ENCODE measurements at regions not wholly inside any gene's neighbourhood (a gene's known extent, or its start where the extent isn't known, plus 50 kb on each side); places are given as distances from the start of the nearest gene placed in this dataset.

DNA sequence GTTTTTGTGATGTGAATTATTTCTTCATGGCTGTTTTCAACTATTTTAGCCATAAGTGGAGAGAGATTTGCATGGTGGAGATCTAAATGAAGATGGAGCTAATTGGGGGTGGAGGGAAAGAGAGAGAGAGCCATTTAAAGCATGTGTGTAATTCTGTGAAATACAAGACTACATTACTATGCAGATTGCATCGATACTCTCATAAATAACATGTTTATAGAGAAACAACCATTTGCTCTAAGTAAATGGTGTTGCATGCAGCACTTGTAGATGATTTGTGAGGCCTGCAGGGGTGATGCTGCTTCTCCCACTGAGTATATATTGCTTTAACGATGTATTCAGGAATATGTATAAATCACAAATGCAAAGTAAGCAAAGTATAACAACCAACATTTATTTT lies 270.2 kb upstream of the RIOK2 start (continued):
- no peak for TF ChIP-seq NRF1 (IDR thresholded peaks at IDR 0.05; ENCODE audit: low read depth, low read length)
- TF ChIP-seq SUZ12 (IDR thresholded peaks at IDR 0.05; ENCODE audit: low read length) = no peak
- no peak for TF ChIP-seq CHD2 (IDR thresholded peaks at IDR 0.05; ENCODE audit: low read length)
- TF ChIP-seq, protein P1, sequence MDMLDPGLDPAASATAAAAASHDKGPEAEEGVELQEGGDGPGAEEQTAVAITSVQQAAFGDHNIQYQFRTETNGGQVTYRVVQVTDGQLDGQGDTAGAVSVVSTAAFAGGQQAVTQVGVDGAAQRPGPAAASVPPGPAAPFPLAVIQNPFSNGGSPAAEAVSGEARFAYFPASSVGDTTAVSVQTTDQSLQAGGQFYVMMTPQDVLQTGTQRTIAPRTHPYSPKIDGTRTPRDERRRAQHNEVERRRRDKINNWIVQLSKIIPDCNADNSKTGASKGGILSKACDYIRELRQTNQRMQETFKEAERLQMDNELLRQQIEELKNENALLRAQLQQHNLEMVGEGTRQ (IDR thresholded peaks at IDR 0.05; ENCODE audit: low read length) = no peak
- no peak for TF ChIP-seq SIX5 (IDR thresholded peaks at IDR 0.05; ENCODE audit: low read depth, low read length)

Measured in H1 (cell line).